BE2C (cell line): ENCODE measurements at regions not wholly inside any gene's neighbourhood (a gene's known extent, or its start where the extent isn't known, plus 50 kb on each side); places are given as distances from the start of the nearest gene placed in this dataset.

Source experiments
- DNase-seq: peaks from one replicate; pipeline ENCODE4 v3.0.0-alpha.2; 2020
- H3K27me3 ChIP-seq: fragments of 250-450 bp; sonication (Bioruptor Pico); 2 replicates; pipeline ENCODE4 v1.5.1; 2020; ENCODE audit warnings: mild to moderate bottlenecking
- H3K36me3 ChIP-seq: fragments of 250-450 bp; sonication (Bioruptor Pico); 2 replicates; pipeline ENCODE4 v1.5.1; 2020; ENCODE audit warnings: mild to moderate bottlenecking
- H3K4me1 ChIP-seq: fragments of 250-450 bp; sonication (Bioruptor Pico); 2 replicates; pipeline ENCODE4 v1.5.1; 2020
- H3K4me3 ChIP-seq: 2 replicates; pipeline ENCODE4 v1.5.1; 2011; ENCODE audit warnings: low read depth, low read length
- H3K9me3 ChIP-seq: fragments of 250-450 bp; sonication (Bioruptor Pico); 2 replicates; pipeline ENCODE4 v1.5.1; 2020
- CTCF ChIP-seq: IDR thresholded peaks from 2 replicates; pipeline ENCODE4 v1.5.1; 2012; ENCODE audit warnings: mild to moderate bottlenecking, low read depth, low read length

GRCh38 chr4:114081783-114082182 is 102.3 kb upstream of the ARSJ start:
- no peak for TF ChIP-seq CTCF
- Histone ChIP-seq H3K9me3 (no peaks in the 10 kb centered on the region), H3K27me3 (no peaks in the 10 kb centered on the region), H3K36me3 (no peaks in the 10 kb centered on the region), H3K4me1 (no peaks in the 10 kb centered on the region), H3K4me3 (no peak overlapping the region)
- DNase-seq = no peak

- TF ChIP-seq CTCF = no peak
- Histone ChIP-seq H3K4me1 (no peaks in the 10 kb centered on the region), H3K9me3 (no peaks in the 10 kb centered on the region), H3K27me3 (no peaks in the 10 kb centered on the region), H3K4me3 (no peak overlapping the region), H3K36me3 (no peaks in the 10 kb centered on the region)
- no peak for DNase-seq
Observed at GRCh38 chr4:114082348-114082747, 102.9 kb upstream of the ARSJ start.

GRCh38 chr4:114085611-114086345 is 106.3 kb upstream of the ARSJ start:
- DNase-seq = no peak
- Histone ChIP-seq H3K36me3 (no peaks in the 10 kb centered on the region), H3K4me3 (no peak overlapping the region), H3K9me3 (no peaks in the 10 kb centered on the region), H3K4me1 (no peaks in the 10 kb centered on the region), H3K27me3 (no peaks in the 10 kb centered on the region)
- TF ChIP-seq CTCF = no peak

- DNase-seq = no peak
- no peaks in the 10 kb centered on the region for H3K4me1 ChIP-seq
Observed at GRCh38 chr4:114087596-114088230, 108.3 kb upstream of the ARSJ start.

GRCh38 chr4:114088481-114088880 is 109.0 kb upstream of the ARSJ start:
- no peaks in the 10 kb centered on the region for H3K27me3 ChIP-seq
- no peak for DNase-seq
- no peaks in the 10 kb centered on the region for H3K9me3 ChIP-seq
- no peak for TF ChIP-seq CTCF
- H3K36me3 ChIP-seq = no peaks in the 10 kb centered on the region
- no peak overlapping the region for H3K4me3 ChIP-seq
- H3K4me1 ChIP-seq = no peaks in the 10 kb centered on the region

More at GRCh38 chr4:114087596-114088230, 108.3 kb upstream of the ARSJ start:
- TF ChIP-seq CTCF = no peak
- no peaks in the 10 kb centered on the region for H3K9me3 ChIP-seq
- H3K27me3 ChIP-seq = no peaks in the 10 kb centered on the region
- no peaks in the 10 kb centered on the region for H3K36me3 ChIP-seq
- H3K4me3 ChIP-seq = no peak overlapping the region

GRCh38 chr4:114091546-114091945 is 112.1 kb upstream of the ARSJ start:
- no peaks in the 10 kb centered on the region for H3K36me3 ChIP-seq
- H3K4me3 ChIP-seq = no peak overlapping the region
- H3K27me3 ChIP-seq = no peaks in the 10 kb centered on the region
- TF ChIP-seq CTCF = no peak
- H3K9me3 ChIP-seq = no peaks in the 10 kb centered on the region
- no peaks in the 10 kb centered on the region for H3K4me1 ChIP-seq
- no peak for DNase-seq
